SK-N-MC (cell line): ENCODE measurements at regions not wholly inside any gene's neighbourhood (a gene's known extent, or its start where the extent isn't known, plus 50 kb on each side); places are given as distances from the start of the nearest gene placed in this dataset.

Source experiments
- DNase-seq: peaks from one replicate; pipeline ENCODE4 v3.0.0-alpha.2; 2011; ENCODE audit warnings: low read depth, low spot score
- H3K27ac ChIP-seq: fragments of 200-600 bp; sonication (generic); 2 replicates; pipeline ENCODE4 v1.5.1; 2016; ENCODE audit warnings: mixed run types
- H3K36me3 ChIP-seq: fragments of 200-600 bp; sonication (generic); 2 replicates; pipeline ENCODE4 v1.6.1; 2017; ENCODE audit warnings: antibody characterized with exemption, low read length, mixed read lengths; ENCODE audit not compliant: insufficient read depth
- H3K4me3 ChIP-seq: fragments of 200-600 bp; sonication (generic); 2 replicates; pipeline ENCODE4 v1.5.1; 2016
- H3K9ac ChIP-seq: fragments of 200-600 bp; sonication (generic); 2 replicates; pipeline ENCODE4 v1.8.0; 2017; ENCODE audit warnings: mixed run types, mixed read lengths; ENCODE audit not compliant: insufficient read length
- H3K9me3 ChIP-seq: fragments of 200-600 bp; sonication (generic); 2 replicates; pipeline ENCODE4 v1.6.1; 2017; ENCODE audit warnings: low read depth, mild to moderate bottlenecking, antibody characterized with exemption, low read length, moderate library complexity, mixed read lengths
- EZH2 ChIP-seq: fragments of 200-600 bp; sonication (generic); IDR thresholded peaks from one replicate; pipeline ENCODE4 v1.6.1; 2017; ENCODE audit warnings: antibody characterized with exemption
- FOXP2 ChIP-seq: optimal IDR thresholded peaks from 2 replicates; pipeline ENCODE3; 2011; ENCODE audit warnings: mild to moderate bottlenecking, moderate library complexity; ENCODE audit not compliant: insufficient read depth; ENCODE audit errors: extremely low read length, control extremely low read depth
- POLR2AphosphoS5 ChIP-seq: IDR thresholded peaks from 2 replicates; pipeline ENCODE4 v1.6.1; 2012; ENCODE audit warnings: mild to moderate bottlenecking, low read depth, low read length, borderline replicate concordance

DNA sequence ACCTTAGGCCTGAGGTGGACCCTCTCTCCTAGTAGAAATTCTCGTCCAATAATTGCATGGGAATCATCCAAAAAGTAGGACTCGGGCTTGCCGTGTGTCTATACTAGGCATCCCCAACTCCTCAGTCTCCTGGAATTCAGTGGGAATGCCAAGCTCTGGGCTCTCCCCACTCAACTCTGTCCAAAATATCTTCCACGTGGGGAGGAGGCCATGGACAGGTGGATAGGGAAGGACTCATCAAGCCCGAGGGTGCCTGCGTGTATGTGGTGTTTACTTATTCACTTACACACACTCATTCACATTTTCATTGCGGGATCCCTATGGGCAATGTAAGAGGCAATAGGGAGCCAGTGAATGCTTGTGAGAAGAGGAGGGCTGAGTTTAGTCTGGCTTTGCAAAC lies 383.3 kb downstream of the MN1 start:
- no peak overlapping the region for H3K4me3 ChIP-seq
- H3K27ac ChIP-seq, result no peak overlapping the region
- TF ChIP-seq FOXP2, result no peak
- TF ChIP-seq POLR2AphosphoS5, result no peak
- TF ChIP-seq EZH2, result no peak
- H3K9ac ChIP-seq, result no peak overlapping the region
- no peak for DNase-seq
- no peaks in the 10 kb centered on the region for H3K36me3 ChIP-seq
- H3K9me3 ChIP-seq, result no peaks in the 10 kb centered on the region

DNA sequence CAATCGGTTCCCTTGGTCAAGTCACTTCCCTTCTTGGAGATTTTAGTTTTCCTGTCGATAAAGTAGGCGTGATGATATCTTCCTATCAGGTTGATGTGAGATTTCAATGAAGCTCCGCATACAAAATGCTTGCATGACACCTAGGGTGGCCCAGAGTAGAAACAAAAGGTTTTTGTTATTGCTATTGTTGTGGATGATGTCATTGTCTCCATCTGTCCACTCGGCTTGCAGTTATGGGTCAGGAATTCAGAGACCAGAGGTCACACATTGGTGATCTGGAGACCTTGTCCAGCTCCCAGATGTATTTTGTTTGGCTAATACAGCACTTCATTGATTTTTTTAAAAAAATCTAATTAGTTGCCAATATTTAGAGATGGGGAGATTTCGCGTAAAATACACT lies 382.1 kb downstream of the MN1 start:
- no peak overlapping the region for H3K9ac ChIP-seq
- no peak overlapping the region for H3K4me3 ChIP-seq
- TF ChIP-seq POLR2AphosphoS5 (no peak), FOXP2 (no peak), EZH2 (no peak)
- no peaks in the 10 kb centered on the region for H3K9me3 ChIP-seq
- no peak overlapping the region for H3K27ac ChIP-seq
- DNase-seq, result no peak
- H3K36me3 ChIP-seq, result no peaks in the 10 kb centered on the region

DNA sequence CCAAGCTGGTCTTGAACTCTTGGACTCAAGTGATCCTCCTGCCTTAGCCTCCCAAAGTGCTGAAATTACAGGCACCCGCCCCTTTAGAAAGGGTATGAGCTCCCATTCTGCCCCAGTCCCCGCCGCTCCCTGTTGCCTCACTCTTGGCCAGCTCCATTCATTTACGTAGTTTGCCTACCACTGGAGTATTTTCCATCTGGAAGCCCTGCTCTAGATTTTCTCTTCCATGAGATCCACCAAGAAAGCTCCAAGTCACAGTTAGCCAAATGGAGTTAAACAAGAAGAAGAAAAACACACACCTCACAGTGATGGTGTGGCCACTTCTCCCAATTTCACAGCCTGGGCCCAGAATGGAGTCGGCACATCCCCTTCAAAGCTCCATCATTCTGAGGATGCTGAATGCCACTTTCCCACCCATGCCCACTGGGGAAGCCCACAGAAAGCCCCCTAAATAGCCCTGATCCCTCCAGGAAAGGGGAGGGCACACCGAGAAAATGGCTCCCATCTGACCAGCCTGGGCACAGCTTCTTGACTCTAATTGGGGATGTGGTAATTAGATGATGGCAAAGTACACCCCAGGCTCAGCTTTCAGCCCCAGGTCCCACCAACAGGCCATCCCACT lies 381.2 kb downstream of the MN1 start:
- Histone ChIP-seq H3K9me3 (no peaks in the 10 kb centered on the region), H3K9ac (no peak overlapping the region), H3K36me3 (no peaks in the 10 kb centered on the region), H3K4me3 (no peak overlapping the region), H3K27ac (no peak overlapping the region)
- no peak for TF ChIP-seq FOXP2
- DNase-seq, result no peak

DNA sequence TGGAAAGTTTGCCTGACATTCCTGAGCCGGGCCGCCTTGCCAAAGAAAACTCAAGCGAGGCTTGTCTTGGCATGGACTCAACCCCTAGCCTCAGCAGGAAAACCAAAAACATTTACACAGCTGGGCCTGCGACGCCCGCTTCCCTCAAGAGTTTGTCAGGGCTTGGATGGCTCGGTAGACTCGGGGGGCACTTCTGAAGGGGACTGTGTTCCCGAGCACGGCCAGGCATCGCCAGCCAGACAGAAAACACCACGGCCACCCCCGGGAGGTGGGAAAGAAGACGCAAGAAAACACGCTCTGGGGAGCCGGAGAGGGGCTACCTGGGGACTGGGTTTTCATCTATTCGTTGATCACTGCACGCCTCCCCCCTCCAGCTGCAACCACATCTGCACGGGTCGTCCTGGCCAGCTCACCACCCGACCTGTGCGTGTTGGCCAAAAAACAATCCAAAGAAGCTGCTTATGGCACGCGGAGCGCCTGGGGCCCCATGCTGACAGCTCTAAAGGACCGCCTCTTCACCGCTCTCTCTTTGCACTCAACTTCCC lies 380.7 kb downstream of the MN1 start:
- Histone ChIP-seq H3K9ac (no peak overlapping the region), H3K9me3 (no peaks in the 10 kb centered on the region), H3K27ac (no peak overlapping the region), H3K4me3 (no peak overlapping the region), H3K36me3 (no peaks in the 10 kb centered on the region)
- no peak for DNase-seq
- no peak for TF ChIP-seq POLR2AphosphoS5
- no peak for TF ChIP-seq EZH2
- TF ChIP-seq FOXP2, result no peak

DNA sequence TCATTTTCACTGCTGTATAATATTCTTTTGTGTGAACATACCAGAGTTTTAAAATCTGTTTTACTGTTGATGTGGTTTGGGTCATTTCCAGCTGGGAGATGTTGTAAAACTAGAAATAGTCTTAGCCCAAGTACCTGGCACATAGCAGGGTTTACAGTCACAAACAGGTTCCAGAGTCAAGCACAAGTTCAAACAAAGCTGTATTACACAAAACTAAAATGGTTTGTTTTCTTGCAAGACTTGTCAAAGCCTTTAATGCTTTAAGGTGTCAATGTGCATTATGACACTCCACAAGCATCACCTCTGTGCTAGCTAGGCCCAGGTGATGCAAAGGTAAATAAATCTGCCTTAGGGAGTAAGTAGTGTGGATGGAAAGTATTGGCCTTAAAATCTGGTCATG lies 379.1 kb downstream of the MN1 start:
- TF ChIP-seq EZH2, result no peak
- no peak for TF ChIP-seq POLR2AphosphoS5
- no peak for TF ChIP-seq FOXP2
- H3K9ac ChIP-seq, result no peak overlapping the region
- H3K27ac ChIP-seq, result no peak overlapping the region
- no peaks in the 10 kb centered on the region for H3K9me3 ChIP-seq
- H3K4me3 ChIP-seq, result no peak overlapping the region
- no peaks in the 10 kb centered on the region for H3K36me3 ChIP-seq
- DNase-seq, result no peak

DNA sequence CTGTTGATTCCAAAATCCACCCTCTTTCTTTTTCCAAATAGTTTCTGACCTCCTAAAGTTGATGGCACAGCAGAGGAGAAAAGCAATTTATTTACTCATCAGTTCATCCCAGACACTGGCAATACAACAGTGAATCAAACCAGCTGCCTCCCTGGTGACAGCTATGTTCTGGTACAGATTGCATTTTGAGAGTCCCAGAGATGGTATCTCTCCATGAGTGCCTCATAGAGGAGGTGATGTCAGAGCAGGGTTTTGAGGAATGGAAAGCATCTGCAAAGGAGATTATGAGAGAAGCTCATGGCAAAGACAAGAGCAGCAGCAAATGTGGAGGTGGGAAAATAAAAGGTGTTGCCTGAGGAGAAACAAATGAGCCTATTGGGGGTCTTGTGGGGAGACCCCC lies 377.2 kb downstream of the MN1 start:
- no peak for DNase-seq
- Histone ChIP-seq H3K9ac (no peak overlapping the region), H3K27ac (no peak overlapping the region), H3K36me3 (no peaks in the 10 kb centered on the region), H3K4me3 (no peak overlapping the region), H3K9me3 (no peaks in the 10 kb centered on the region)
- TF ChIP-seq EZH2 (no peak), FOXP2 (no peak), POLR2AphosphoS5 (no peak)

DNA sequence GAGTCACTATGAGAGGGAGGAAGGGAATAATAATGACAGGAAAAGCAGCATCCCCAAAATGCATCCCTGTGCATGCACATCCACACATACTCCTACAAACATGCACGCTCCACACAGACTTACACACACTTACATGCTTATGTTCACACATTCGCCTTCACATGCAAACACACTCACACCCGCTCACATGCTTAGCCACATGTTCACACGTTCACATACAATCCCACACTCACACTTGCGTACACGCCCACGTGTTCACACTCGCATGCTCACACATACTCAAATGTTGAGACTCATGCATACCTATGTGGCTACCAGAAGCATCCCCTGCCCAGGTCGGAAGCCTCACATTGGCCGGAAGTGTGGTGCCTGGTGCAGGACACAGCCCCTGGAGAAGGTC lies 372.1 kb downstream of the MN1 start:
- Histone ChIP-seq H3K9ac (no peak overlapping the region), H3K9me3 (no peaks in the 10 kb centered on the region), H3K4me3 (no peak overlapping the region), H3K36me3 (no peaks in the 10 kb centered on the region), H3K27ac (no peak overlapping the region)
- TF ChIP-seq POLR2AphosphoS5 (no peak), FOXP2 (no peak), EZH2 (no peak)
- DNase-seq, result no peak

DNA sequence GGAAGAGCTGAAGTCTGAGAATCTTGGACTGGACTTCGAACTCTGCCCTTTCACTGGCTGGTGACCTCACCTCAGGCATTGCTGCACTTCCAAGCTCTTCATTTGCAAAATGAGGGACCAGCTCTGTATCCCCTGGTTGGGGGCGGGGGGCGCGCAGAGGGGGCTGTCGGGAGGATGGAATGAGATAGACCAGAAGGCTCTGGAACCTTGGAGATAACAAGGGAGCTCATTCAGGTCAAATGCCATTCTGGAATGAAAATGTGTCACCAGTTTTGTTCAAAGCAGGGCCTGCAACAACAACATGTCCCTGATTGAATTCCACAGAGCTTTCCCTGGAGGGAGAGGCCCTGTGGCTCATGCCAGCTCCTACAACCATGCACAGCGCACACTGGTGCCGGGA lies 370.5 kb downstream of the MN1 start:
- no peak overlapping the region for H3K9ac ChIP-seq
- DNase-seq, result no peak
- no peaks in the 10 kb centered on the region for H3K36me3 ChIP-seq
- no peaks in the 10 kb centered on the region for H3K9me3 ChIP-seq
- H3K27ac ChIP-seq, result no peak overlapping the region
- H3K4me3 ChIP-seq, result no peak overlapping the region
- TF ChIP-seq EZH2 (no peak), POLR2AphosphoS5 (no peak), FOXP2 (no peak)

DNA sequence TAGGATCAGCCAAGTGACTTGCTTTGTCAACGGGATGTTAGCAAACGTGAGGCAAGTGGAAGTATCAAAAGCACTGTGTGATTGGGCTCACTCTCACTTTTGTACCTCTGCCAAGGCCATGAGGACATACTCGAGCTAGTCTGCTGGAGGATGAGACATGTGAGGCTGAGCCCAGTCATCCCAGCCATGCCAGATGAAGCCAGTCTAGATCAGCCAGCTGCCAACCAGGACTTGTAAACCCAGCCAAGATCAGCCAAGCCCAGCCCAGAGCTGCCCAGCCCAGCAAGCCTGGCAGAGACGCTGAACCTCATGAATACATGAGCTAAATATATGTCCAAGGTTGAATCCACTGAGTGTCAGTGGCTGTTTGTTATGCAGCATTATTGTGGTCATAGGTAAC lies 369.7 kb downstream of the MN1 start:
- no peaks in the 10 kb centered on the region for H3K9me3 ChIP-seq
- TF ChIP-seq FOXP2 (no peak), POLR2AphosphoS5 (no peak), EZH2 (no peak)
- H3K4me3 ChIP-seq, result no peak overlapping the region
- no peak overlapping the region for H3K27ac ChIP-seq
- no peak for DNase-seq
- H3K9ac ChIP-seq, result no peak overlapping the region
- no peaks in the 10 kb centered on the region for H3K36me3 ChIP-seq
